IMR-90 (cell line): ENCODE measurements at regions not wholly inside any gene's neighbourhood (a gene's known extent, or its start where the extent isn't known, plus 50 kb on each side); places are given as distances from the start of the nearest gene placed in this dataset.

Source experiments
- ATAC-seq: fragments of 200-7000 bp; cut with Tn5 transposase; 2 replicates; pipeline ENCODE4 v1.9.1; 2020; ENCODE audit warnings: low read depth, mild to moderate bottlenecking, moderate library complexity
- BruUV-seq: library from RNA; stranded (reverse); fragments of 400-500 nt; replicated peaks from 2 replicates; lab custom pipeline; 2021; lab: Mats Ljungman, UMichigan
- CTCF ChIA-PET: fragments of 300-600 bp; formaldehyde crosslinking; extraction: SDS; loops from one replicate; lab custom pipeline; 2021; ENCODE audit warnings: antibody characterized with exemption; lab: Yijun Ruan, JAX
- POLR2A ChIA-PET: fragments of 300-600 bp; sonication (Branson Sonifier 250); formaldehyde crosslinking; loops from one replicate; lab custom pipeline; 2022; ENCODE audit warnings: antibody characterized with exemption; ENCODE audit not compliant: unreplicated experiment; lab: Charles Lee
- DNase-seq: peaks from one replicate; pipeline ENCODE4 v3.0.0; 2013
- H2AFZ ChIP-seq: replicated peaks from 2 replicates; pipeline ENCODE3; 2013; ENCODE audit warnings: low read length, mild to moderate bottlenecking; ENCODE audit not compliant: poor library complexity
- H2AK5ac ChIP-seq: 2 replicates; pipeline ENCODE4 v1.6.1; 2013; ENCODE audit warnings: low read depth, low read length, inconsistent platforms
- H2AK9ac ChIP-seq: replicated peaks from 2 replicates; pipeline ENCODE3; 2013; ENCODE audit warnings: mild to moderate bottlenecking, low read depth, low read length, moderate library complexity; ENCODE audit not compliant: poor library complexity
- H2BK120ac ChIP-seq: 2 replicates; pipeline ENCODE4 v1.6.1; 2013; ENCODE audit warnings: low read depth, low read length, inconsistent platforms
- H2BK15ac ChIP-seq: 3 replicates; pipeline ENCODE4 v1.6.1; 2013; ENCODE audit warnings: low read depth, low read length, inconsistent platforms
- H2BK20ac ChIP-seq: 2 replicates; pipeline ENCODE4 v1.6.1; 2013; ENCODE audit warnings: low read depth, mild to moderate bottlenecking, inconsistent platforms, low read length, moderate library complexity
- H2BK5ac ChIP-seq: 2 replicates; pipeline ENCODE4 v1.6.1; 2013; ENCODE audit warnings: mild to moderate bottlenecking, low read depth, low read length, inconsistent platforms; ENCODE audit not compliant: poor library complexity, severe bottlenecking
- H3K14ac ChIP-seq: replicated peaks from 2 replicates; pipeline ENCODE4 v1.6.1; 2013; ENCODE audit warnings: low read depth, low read length, inconsistent platforms
- H3K18ac ChIP-seq: 2 replicates; pipeline ENCODE4 v1.6.1; 2013; ENCODE audit warnings: low read depth, low read length, control low read depth
- H3K23ac ChIP-seq: 2 replicates; pipeline ENCODE4 v1.6.1; 2013; ENCODE audit warnings: low read depth, low read length, inconsistent platforms
- H3K27ac ChIP-seq: 2 replicates; pipeline ENCODE4 v1.5.1; 2013; ENCODE audit warnings: mild to moderate bottlenecking, control low read depth, low read length; ENCODE audit not compliant: insufficient read depth
- H3K27me3 ChIP-seq: 2 replicates; pipeline ENCODE4 v1.6.1; 2013; ENCODE audit warnings: low read length; ENCODE audit not compliant: control insufficient read depth, insufficient read depth
- H3K36me3 ChIP-seq: 2 replicates; pipeline ENCODE4 v1.6.1; 2013; ENCODE audit warnings: low read length, mixed read lengths; ENCODE audit not compliant: control insufficient read depth, insufficient read depth
- H3K4ac ChIP-seq: 2 replicates; pipeline ENCODE4 v1.6.1; 2013; ENCODE audit warnings: low read depth, low read length, inconsistent platforms
- H3K4me1 ChIP-seq: 2 replicates; pipeline ENCODE4 v1.6.1; 2013; ENCODE audit warnings: low read length, mixed read lengths; ENCODE audit not compliant: control insufficient read depth, insufficient read depth
- H3K4me2 ChIP-seq: 2 replicates; pipeline ENCODE4 v1.6.1; 2013; ENCODE audit warnings: low read depth, mild to moderate bottlenecking, control low read depth, low read length, moderate library complexity
- H3K4me3 ChIP-seq: 2 replicates; pipeline ENCODE4 v1.5.1; 2013; ENCODE audit warnings: low read depth, mild to moderate bottlenecking, control low read depth, low read length, moderate library complexity; ENCODE audit not compliant: insufficient read depth
- H3K56ac ChIP-seq: 2 replicates; pipeline ENCODE4 v1.6.1; 2013; ENCODE audit warnings: low read length, inconsistent platforms; ENCODE audit not compliant: insufficient read depth; ENCODE audit errors: extremely low read depth
- H3K79me1 ChIP-seq, 2 experiments: 2 replicates each; pipeline ENCODE4 v1.6.1; 2013; ENCODE audit warnings: low read length in 2 of 2, inconsistent platforms in 1 of 2, low read depth in 1 of 2
- H3K9ac ChIP-seq: 2 replicates; pipeline ENCODE4 v1.6.1; 2013; ENCODE audit warnings: low read depth, low read length, control low read depth
- H3K9me1 ChIP-seq: 2 replicates; pipeline ENCODE4 v1.6.1; 2013; ENCODE audit warnings: low read length, inconsistent platforms; ENCODE audit not compliant: insufficient read depth
- H3K9me3 ChIP-seq: 2 replicates; pipeline ENCODE4 v1.6.1; 2013; ENCODE audit warnings: low read length; ENCODE audit not compliant: control insufficient read depth, insufficient read depth
- H4K20me1 ChIP-seq: 2 replicates; pipeline ENCODE4 v1.6.1; 2013; ENCODE audit warnings: low read length, inconsistent platforms; ENCODE audit not compliant: insufficient read depth
- H4K5ac ChIP-seq: 2 replicates; pipeline ENCODE4 v1.6.1; 2013; ENCODE audit warnings: mild to moderate bottlenecking, low read depth, low read length, control low read depth
- H4K8ac ChIP-seq, 2 experiments: 2 replicates each; pipeline ENCODE4 v1.6.1; 2013; ENCODE audit warnings: low read depth in 2 of 2, low read length in 2 of 2, control low read depth in 1 of 2, inconsistent platforms in 1 of 2
- H4K91ac ChIP-seq: 2 replicates; pipeline ENCODE4 v1.6.1; 2013; ENCODE audit warnings: low read depth, low read length, inconsistent platforms; ENCODE audit not compliant: insufficient read depth
- NFE2L2 ChIP-seq: fragments of 150-350 bp; IDR thresholded peaks from 2 replicates; pipeline ENCODE4 v1.6.1; 2016; ENCODE audit warnings: low read depth, mild to moderate bottlenecking, low read length
- dilution Hi-C: fragments of 300-500 bp; cut with HindIII; formaldehyde crosslinking; loops from one replicate; pipeline ENCODE4 v1.14.3; 2018; ENCODE audit warnings: low sequenced_read_pairs; ENCODE audit not compliant: unreplicated experiment
- in situ Hi-C: fragments of 300-500 bp; cut with MboI; formaldehyde crosslinking; loops from 3 replicates; pipeline ENCODE4 v1.14.3; 2019; ENCODE audit warnings: low sequenced_read_pairs, inconsistent platforms, mixed read lengths
- intact Hi-C: fragments of 100-400 bp; cut with micrococcal nuclease; formaldehyde crosslinking; loops from 2 replicates; pipeline ENCODE4 v1.10.0; 2022
- TF ChIP-seq, protein P1 (sequence below): fragments of 150-350 bp; IDR thresholded peaks from 2 replicates; pipeline ENCODE4 v1.6.1; 2016; ENCODE audit warnings: low read depth, mild to moderate bottlenecking, low read length, moderate library complexity, borderline replicate concordance

DNA sequence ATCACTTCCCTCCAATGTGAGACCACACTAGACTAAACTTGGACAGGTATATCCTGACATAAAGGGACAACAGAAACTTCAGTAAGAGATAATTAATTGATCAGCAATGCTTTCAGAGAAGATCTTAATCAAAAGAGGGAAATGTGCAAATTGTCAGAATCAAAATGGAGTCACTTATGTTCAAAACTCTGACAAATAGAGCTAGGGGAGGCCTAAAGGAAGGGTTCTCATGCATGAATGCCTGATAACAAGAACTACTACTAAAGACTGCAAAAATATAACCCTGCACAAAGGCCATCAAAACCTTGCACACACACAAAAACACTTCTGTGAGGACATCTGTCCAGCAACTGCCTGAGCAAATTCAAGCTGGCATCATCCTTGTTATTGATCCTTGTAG lies 637.5 kb upstream of the INTU start:
- Histone ChIP-seq H4K91ac (no peak overlapping the region), H2BK5ac (no peak overlapping the region), H2AFZ (no peak overlapping the region), H3K27ac (no peak overlapping the region), H3K36me3 (no peaks in the 10 kb centered on the region), H3K4ac (no peak overlapping the region), H3K27me3 (no peaks in the 10 kb centered on the region), H3K9me1 (no peaks in the 10 kb centered on the region), H3K4me1 (peaks cover 2% of the 10 kb centered on the region; the same call in 1 of the 2 replicates), H3K18ac (no peak overlapping the region), H4K8ac (no peak overlapping the region), H3K14ac (no peak overlapping the region), H3K23ac (no peak overlapping the region), H4K5ac (no peak overlapping the region), H2AK5ac (no peak overlapping the region), H2BK120ac (no peak overlapping the region), H2BK15ac (no peak overlapping the region), H3K4me2 (no peak overlapping the region), H3K79me1 (no peaks in the 10 kb centered on the region), H4K20me1 (no peaks in the 10 kb centered on the region), H3K9me3 (no peaks in the 10 kb centered on the region), H2AK9ac (no peak overlapping the region), H3K56ac (no peak overlapping the region), H3K4me3 (no peak overlapping the region), H3K9ac (no peak overlapping the region), H2BK20ac (no peak overlapping the region)
- dilution Hi-C loops (no loop called here), in situ Hi-C loops (no loop called here), intact Hi-C loops (no loop called here)
- ChIA-PET CTCF (no interaction called here), POLR2A (no interaction called here)
- ATAC-seq (no peak), DNase-seq (no peak)
- BruUV-seq: no TSS peak
- TF ChIP-seq, protein P1, sequence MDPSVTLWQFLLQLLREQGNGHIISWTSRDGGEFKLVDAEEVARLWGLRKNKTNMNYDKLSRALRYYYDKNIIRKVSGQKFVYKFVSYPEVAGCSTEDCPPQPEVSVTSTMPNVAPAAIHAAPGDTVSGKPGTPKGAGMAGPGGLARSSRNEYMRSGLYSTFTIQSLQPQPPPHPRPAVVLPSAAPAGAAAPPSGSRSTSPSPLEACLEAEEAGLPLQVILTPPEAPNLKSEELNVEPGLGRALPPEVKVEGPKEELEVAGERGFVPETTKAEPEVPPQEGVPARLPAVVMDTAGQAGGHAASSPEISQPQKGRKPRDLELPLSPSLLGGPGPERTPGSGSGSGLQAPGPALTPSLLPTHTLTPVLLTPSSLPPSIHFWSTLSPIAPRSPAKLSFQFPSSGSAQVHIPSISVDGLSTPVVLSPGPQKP: no peak
- no peak for TF ChIP-seq NFE2L2
